ENCODE measurements at regions not wholly inside any gene's neighbourhood (a gene's known extent, or its start where the extent isn't known, plus 50 kb on each side); places are given as distances from the start of the nearest gene placed in this dataset.

GRCh38 chr14:38839694-38840365 is 263.2 kb downstream of the SEC23A start:
- no peak for DNase-seq

DNA sequence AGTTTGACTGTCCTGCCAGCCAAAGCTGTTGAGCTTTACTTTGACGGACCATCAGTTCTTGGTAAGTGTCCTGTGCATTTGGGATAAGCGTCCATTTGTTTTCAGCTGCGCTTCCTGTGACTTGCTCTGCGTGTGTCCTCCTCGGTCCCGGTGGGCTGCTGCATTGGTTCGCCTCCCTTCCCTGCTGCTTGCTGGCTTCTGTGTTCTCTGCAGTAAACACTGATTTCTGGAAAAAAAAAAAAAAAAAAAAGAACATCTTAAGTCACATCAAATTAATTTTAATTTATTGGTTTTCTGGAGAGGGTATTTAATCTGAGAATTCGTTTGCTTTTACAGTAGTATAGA is 264.1 kb downstream of the SEC23A start:
- DNase-seq: no peak

DNA sequence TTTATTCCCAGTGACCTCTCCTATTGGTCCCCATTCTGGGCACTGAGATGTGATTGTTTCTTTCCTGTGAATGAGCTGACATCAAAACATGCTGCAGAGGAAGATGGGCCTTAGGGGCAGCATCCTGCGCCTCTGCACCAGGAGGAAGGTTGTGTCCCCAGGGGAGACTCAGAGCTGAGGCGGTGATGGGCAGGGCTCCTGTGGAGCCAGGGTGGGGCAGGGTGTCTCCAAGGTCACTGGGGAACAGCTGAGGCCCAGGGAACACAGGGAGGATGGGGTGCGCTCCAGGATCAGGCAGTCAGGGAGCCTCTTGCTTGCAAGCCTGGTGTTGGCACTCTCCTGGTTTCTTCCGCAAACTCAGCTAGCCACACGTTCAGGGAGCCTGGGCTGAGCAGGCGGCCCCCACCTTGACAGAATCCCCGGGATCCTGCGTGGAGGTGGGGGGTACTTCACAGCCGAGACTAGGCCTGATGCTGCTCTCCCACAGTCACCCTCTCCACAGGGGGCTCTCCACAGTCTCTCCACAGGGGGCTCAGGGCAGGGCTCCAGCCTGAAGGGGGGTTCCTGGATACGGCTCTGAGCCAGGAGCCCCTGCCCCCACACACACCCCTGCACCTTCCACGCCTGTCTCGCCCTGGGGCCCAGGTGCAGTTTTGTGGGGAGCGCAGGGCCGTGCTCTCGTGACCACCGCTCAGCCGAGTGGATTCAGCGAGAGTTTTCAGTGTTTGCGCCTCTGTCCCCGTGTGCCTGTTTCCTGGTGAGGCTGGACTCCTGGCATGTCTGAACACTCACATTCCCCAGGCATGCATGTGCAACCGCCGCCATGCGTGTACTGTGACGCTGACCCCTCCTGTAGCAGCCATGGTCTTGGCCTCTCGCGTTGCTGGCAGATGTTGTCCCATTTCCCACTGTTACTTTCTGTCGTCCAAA is 264.7 kb downstream of the SEC23A start:
- no peak for DNase-seq

- DNase-seq: no peak
Measured at GRCh38 chr14:38837343-38838048, 265.5 kb downstream of the SEC23A start.

GRCh38 chr14:38836539-38836938 is 266.5 kb downstream of the SEC23A start:
- no peak for DNase-seq

GRCh38 chr14:38835874-38836273 is 267.2 kb downstream of the SEC23A start:
- no peak for DNase-seq

- DNase-seq: no peak
Measured at GRCh38 chr14:38828183-38828827, 274.7 kb downstream of the SEC23A start.

DNA sequence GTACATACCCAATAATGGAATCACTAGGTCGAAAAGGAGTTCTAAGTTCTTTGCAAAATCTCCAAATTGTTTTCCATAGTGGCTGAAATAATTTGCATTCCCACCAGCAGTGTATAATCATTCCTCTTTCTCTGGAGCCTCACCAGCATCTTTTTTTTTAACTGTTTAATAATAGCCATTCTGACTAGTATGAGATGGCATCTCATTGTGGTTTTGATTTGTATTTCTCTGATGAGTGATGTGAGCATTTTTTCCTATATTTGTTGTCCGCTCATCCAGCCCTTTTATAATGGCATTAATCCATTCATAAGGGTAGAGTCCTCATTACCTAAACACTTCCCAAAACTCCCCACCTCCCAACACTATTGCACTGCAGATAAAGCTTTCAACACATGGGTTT is 278.3 kb downstream of the SEC23A start:
- no peak for DNase-seq

DNA sequence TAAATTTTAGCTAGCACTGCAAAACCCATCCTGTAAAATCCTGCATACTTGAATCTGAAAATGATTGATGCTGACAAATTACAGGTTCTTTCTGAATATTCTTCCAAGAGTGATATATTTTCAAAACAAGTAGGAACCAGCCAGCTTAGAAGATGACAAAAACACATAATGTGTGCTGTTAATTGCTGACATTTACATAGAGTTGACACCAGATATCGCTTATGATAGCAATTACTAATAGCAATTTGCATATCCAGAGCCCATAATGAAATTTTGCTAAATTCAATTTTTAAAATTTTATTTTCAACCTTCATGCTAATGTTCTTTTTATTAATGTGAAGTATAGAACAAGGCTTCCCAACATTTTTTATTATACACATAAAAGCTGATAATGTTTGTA is 284.5 kb downstream of the SEC23A start:
- DNase-seq: no peak

DNA sequence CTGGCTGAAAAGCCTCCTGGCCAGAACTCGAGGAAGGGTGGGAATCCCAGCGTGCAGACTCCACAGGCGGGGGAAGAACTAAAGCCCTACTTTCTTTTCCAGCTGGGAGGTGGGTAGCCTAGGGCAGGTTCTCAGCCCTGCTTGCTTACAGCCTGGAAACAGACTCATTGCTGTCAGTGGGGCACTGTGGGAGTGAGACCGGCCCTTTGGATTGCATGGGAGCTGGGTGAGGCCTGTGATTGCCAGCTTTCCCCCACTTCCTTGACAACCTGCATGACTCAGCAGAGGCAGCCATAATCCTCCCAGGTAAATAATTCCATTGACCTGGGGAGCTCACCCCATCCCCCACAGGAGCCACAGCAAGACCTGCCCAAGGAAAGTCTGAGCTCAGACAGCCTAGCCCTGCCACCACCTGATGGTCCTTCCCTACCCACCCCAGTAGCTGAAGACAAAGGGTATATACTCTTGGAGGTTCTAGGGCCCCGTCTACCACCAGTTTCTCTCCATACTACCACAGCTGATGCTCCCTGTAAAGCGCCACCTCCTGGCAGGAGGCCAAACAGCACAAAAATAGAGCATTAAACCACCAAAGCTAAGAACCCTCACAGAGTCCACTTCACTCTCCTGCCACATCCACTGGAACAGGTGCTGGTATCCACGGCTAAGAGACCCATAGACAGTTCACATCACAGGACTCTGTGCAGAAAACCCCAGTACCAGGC is 294.1 kb downstream of the SEC23A start:
- DNase-seq: no peak

- no peak for DNase-seq
Measured at GRCh38 chr14:38799671-38800070, 303.4 kb downstream of the SEC23A start.

GRCh38 chr14:38794677-38795076 is 308.4 kb downstream of the SEC23A start:
- no peak for DNase-seq

DNA sequence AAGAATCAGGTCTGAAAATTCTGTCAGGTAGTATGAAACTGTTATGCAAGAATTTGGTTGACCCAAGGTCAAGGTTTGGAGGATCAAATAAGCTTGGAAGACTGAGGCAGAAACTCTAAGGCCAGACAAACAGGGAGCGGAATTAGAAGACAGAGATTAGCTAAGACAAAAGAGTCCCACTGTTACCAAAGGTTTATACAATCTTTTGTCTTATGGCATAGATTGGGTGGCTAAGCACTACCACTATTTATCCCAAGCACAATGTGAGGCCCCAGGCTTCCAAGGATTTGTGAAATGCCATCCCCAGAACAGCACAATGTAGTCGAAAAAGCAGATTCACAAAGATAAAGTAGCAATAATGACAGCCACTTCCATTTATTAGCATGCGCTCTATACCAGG is 311.2 kb downstream of the SEC23A start:
- DNase-seq: no peak

GRCh38 chr14:38790916-38791315 is 312.1 kb downstream of the SEC23A start:
- DNase-seq: no peak

- DNase-seq: no peak
Measured at GRCh38 chr14:38789805-38790204, 313.2 kb downstream of the SEC23A start.

GRCh38 chr14:38788060-38788459 is 315.0 kb downstream of the SEC23A start:
- DNase-seq: no peak

DNA sequence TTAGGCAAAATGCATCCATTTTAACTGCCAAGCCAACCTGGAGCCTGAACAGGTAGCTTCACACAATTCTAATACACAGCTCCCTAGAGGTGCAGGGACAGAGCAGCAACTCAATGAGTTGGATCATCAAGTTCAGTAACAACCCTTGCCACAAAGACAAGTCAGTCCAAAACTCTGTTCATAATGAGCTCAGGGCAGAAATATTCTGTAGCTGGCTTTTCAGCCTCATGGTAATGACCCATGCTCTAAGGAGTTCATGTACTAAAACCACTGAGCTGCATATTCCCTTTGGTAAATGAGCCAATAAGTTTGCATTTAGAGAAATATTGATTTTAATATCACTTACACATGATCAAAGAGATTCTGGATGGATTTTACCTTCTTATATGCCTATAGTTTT is 316.1 kb downstream of the SEC23A start:
- DNase-seq: no peak

GRCh38 chr14:38777401-38777800 is 325.6 kb downstream of the SEC23A start:
- no peak for DNase-seq

DNA sequence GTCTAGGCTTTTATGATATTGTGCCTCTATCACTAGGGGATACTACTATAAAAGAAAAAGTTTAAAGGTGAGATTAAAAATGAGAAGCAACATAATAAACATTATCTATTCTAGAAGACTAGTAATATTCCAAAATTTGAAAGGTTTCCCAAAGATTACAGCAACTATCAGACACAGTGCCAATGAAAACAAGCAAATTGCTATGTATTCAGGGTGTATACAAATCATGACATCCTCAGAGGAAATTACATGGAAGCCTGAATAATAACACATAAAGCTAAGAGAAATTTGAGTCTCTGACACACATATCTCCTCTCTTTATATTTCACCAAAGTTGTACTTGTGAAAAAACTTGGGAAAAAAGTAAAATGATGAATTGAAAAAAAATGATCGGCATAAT is 327.0 kb downstream of the SEC23A start:
- DNase-seq: no peak

DNA sequence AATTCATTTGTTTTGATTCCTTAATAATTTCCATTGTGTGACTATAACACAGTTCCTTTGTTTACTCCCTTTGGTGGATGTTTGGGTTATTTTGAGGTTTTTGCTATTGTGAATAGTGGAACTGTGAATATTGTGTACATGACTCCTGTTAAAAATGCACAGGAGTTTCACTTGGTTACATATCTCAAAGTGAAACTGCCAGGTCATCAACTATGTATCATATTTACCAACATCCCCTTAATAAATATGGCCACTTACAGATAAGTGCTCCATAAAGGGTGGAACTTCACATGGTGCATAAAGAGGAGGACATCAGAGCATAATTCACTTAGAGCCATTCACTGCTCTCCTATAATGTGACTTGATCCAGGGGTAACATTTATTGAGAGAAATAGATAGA is 328.9 kb downstream of the SEC23A start:
- no peak for DNase-seq

DNA sequence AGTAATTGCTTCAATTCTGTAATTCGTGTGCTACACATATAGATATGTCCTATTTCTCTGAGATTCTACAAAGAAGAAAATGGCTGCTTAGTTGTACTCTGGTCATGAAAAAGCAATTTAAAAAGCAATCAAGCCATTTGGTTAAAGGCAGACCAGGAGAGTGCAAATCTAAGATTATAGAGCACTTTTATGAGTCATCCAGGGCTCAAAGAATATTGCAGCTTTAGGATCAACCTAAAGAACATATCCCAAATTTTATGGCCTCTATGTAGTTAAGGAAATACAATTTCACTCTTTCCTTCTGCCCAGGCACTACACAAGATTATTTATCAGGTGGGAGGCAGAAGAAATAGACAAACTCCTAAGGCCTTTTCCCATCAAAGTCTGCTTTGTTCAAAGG is 332.8 kb downstream of the SEC23A start:
- DNase-seq: no peak

GRCh38 chr14:38762845-38763244 is 340.2 kb downstream of the SEC23A start:
- DNase-seq: no peak

DNA sequence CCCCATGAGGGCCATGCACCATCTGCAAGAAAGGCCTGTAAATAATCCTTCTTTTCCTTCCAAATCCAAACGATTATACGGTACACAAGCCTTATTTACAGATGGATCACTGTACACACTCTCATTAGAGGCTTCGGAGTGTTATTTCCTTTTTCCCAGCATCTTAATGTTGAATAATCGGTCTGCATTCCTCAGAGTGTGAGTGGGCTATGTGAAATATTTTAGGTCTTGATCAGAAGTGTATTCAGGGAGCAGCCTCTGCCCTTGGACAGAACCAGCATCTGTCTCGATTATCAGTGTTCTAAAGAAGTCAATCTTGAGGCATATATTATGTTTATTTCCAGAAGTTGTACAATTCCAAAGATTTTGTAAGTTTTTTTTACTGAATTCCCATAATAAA is 340.6 kb downstream of the SEC23A start:
- no peak for DNase-seq
